ENCODE measurements at regions not wholly inside any gene's neighbourhood (a gene's known extent, or its start where the extent isn't known, plus 50 kb on each side); places are given as distances from the start of the nearest gene placed in this dataset.

GRCh38 chr6:80445751-80446150 lies 339.3 kb downstream of the BCKDHB start:
- TF ChIP-seq CTCF (IDR thresholded peaks at IDR 0.05) (no peak), ZFX (IDR thresholded peaks at IDR 0.05; ENCODE audit: borderline replicate concordance) (no peak)
- H3K27ac ChIP-seq, result no peak overlapping the region

GRCh38 chr6:80442366-80442765 lies 335.9 kb downstream of the BCKDHB start:
- H3K27ac ChIP-seq, result no peak overlapping the region
- TF ChIP-seq ZFX (IDR thresholded peaks at IDR 0.05; ENCODE audit: borderline replicate concordance), result no peak
- no peak for TF ChIP-seq CTCF (IDR thresholded peaks at IDR 0.05)

- TF ChIP-seq ZFX (IDR thresholded peaks at IDR 0.05; ENCODE audit: borderline replicate concordance) (no peak), CTCF (IDR thresholded peaks at IDR 0.05) (no peak)
- H3K27ac ChIP-seq, result no peak overlapping the region
These were observed 334.7 kb downstream of the BCKDHB start for GRCh38 chr6:80441131-80441530.

- TF ChIP-seq ZFX (IDR thresholded peaks at IDR 0.05; ENCODE audit: borderline replicate concordance), result no peak
- no peak for TF ChIP-seq CTCF (IDR thresholded peaks at IDR 0.05)
- H3K27ac ChIP-seq, result no peak overlapping the region
These were observed 334.1 kb downstream of the BCKDHB start for GRCh38 chr6:80440496-80441115.

GRCh38 chr6:80439721-80440470 lies 333.4 kb downstream of the BCKDHB start:
- H3K27ac ChIP-seq, result no peak overlapping the region
- no peak for TF ChIP-seq ZFX (IDR thresholded peaks at IDR 0.05; ENCODE audit: borderline replicate concordance)
- no peak for TF ChIP-seq CTCF (IDR thresholded peaks at IDR 0.05)

GRCh38 chr6:80438772-80439171 lies 332.3 kb downstream of the BCKDHB start:
- H3K27ac ChIP-seq, result no peak overlapping the region
- TF ChIP-seq ZFX (IDR thresholded peaks at IDR 0.05; ENCODE audit: borderline replicate concordance) (no peak), CTCF (IDR thresholded peaks at IDR 0.05) (no peak)

GRCh38 chr6:80437801-80438200 lies 331.3 kb downstream of the BCKDHB start:
- no peak for TF ChIP-seq ZFX (IDR thresholded peaks at IDR 0.05; ENCODE audit: borderline replicate concordance)
- no peak for TF ChIP-seq CTCF (IDR thresholded peaks at IDR 0.05)
- no peak overlapping the region for H3K27ac ChIP-seq

All from 22Rv1 (cell line).